Parathyroid adenoma (tissue), 2 donors: ENCODE measurements at regions not wholly inside any gene's neighbourhood (a gene's known extent, or its start where the extent isn't known, plus 50 kb on each side); places are given as distances from the start of the nearest gene placed in this dataset.

Experiments
- H2AFZ ChIP-seq: fragments of 300-600 bp; sonication (generic); one replicate; pipeline ENCODE4 v1.7.0; 2017; ENCODE audit warnings: antibody characterized with exemption, mild to moderate bottlenecking
- H3K27ac ChIP-seq: fragments of 300-600 bp; sonication (generic); one replicate; pipeline ENCODE4 v1.7.0; 2017
- H3K27me3 ChIP-seq: fragments of 300-600 bp; sonication (generic); one replicate; pipeline ENCODE4 v1.7.0; 2017; ENCODE audit warnings: low read length; ENCODE audit not compliant: control insufficient read depth, insufficient read depth
- H3K36me3 ChIP-seq: fragments of 300-600 bp; sonication (generic); one replicate; pipeline ENCODE4 v1.7.0; 2017; ENCODE audit warnings: low read length; ENCODE audit not compliant: control insufficient read depth, insufficient read depth
- H3K4me1 ChIP-seq: fragments of 300-600 bp; sonication (generic); one replicate; pipeline ENCODE4 v1.7.0; 2017; ENCODE audit warnings: control low read depth
- H3K4me2 ChIP-seq: fragments of 300-600 bp; sonication (generic); one replicate; pipeline ENCODE4 v1.7.0; 2017; ENCODE audit warnings: low read length
- H3K4me3 ChIP-seq: fragments of 300-600 bp; sonication (generic); one replicate; pipeline ENCODE4 v1.7.0; 2017; ENCODE audit warnings: low read depth, low read length
- H3K79me2 ChIP-seq: fragments of 300-600 bp; sonication (generic); one replicate; pipeline ENCODE4 v1.7.0; 2017; ENCODE audit warnings: control low read depth
- H3K9ac ChIP-seq: fragments of 300-600 bp; sonication (generic); one replicate; pipeline ENCODE4 v1.7.0; 2017; ENCODE audit warnings: mild to moderate bottlenecking
- H3K9me3 ChIP-seq: fragments of 300-600 bp; sonication (generic); one replicate; pipeline ENCODE4 v1.7.0; 2017; ENCODE audit warnings: low read length; ENCODE audit not compliant: control insufficient read depth
- CTCF ChIP-seq: fragments of 300-600 bp; sonication (generic); IDR thresholded peaks from one replicate; pipeline ENCODE4 v1.7.0; 2017; ENCODE audit warnings: antibody characterized with exemption, mild to moderate bottlenecking
- donor health status: primary hyperparathyroidism.

- Histone ChIP-seq H3K9ac (no peak overlapping the region), H3K36me3 (no peaks in the 10 kb centered on the region), H3K79me2 (no peaks in the 10 kb centered on the region), H3K27me3 (no peaks in the 10 kb centered on the region), H3K4me1 (no peaks in the 10 kb centered on the region), H2AFZ (no peak overlapping the region), H3K4me3 (no peak overlapping the region), H3K4me2 (no peak overlapping the region), H3K27ac (no peak overlapping the region), H3K9me3 (no peaks in the 10 kb centered on the region)
- TF ChIP-seq CTCF = no peak
These were observed 100.0 kb upstream of the ACTBL2 start for GRCh38 chr5:57582578-57583070.

- H3K4me1 ChIP-seq = no peaks in the 10 kb centered on the region
These were observed 99.2 kb upstream of the ACTBL2 start for GRCh38 chr5:57581772-57582171.

GRCh38 chr5:57581222-57581621 is 98.6 kb upstream of the ACTBL2 start:
- Histone ChIP-seq H3K9ac (no peak overlapping the region), H3K4me1 (no peaks in the 10 kb centered on the region), H3K4me2 (no peak overlapping the region), H3K9me3 (no peaks in the 10 kb centered on the region), H3K4me3 (no peak overlapping the region), H3K79me2 (no peaks in the 10 kb centered on the region), H2AFZ (no peak overlapping the region), H3K27ac (no peak overlapping the region), H3K27me3 (no peaks in the 10 kb centered on the region), H3K36me3 (no peaks in the 10 kb centered on the region)
- TF ChIP-seq CTCF = no peak

More at GRCh38 chr5:57581772-57582171, 99.2 kb upstream of the ACTBL2 start:
- Histone ChIP-seq H3K79me2 (no peaks in the 10 kb centered on the region), H3K27ac (no peak overlapping the region), H3K9me3 (no peaks in the 10 kb centered on the region), H3K36me3 (no peaks in the 10 kb centered on the region), H3K4me2 (no peak overlapping the region), H3K4me3 (no peak overlapping the region), H3K27me3 (no peaks in the 10 kb centered on the region), H3K9ac (no peak overlapping the region), H2AFZ (no peak overlapping the region)
- no peak for TF ChIP-seq CTCF

GRCh38 chr5:57577432-57578175 is 95.0 kb upstream of the ACTBL2 start:
- Histone ChIP-seq H3K36me3 (no peaks in the 10 kb centered on the region), H3K4me2 (no peak overlapping the region), H3K4me3 (no peak overlapping the region), H2AFZ (no peak overlapping the region), H3K4me1 (no peaks in the 10 kb centered on the region), H3K27ac (no peak overlapping the region), H3K9me3 (no peaks in the 10 kb centered on the region), H3K27me3 (no peaks in the 10 kb centered on the region), H3K9ac (no peak overlapping the region), H3K79me2 (no peaks in the 10 kb centered on the region)
- TF ChIP-seq CTCF = no peak

- TF ChIP-seq CTCF = no peak
- H3K9me3 ChIP-seq = no peaks in the 10 kb centered on the region
These were observed 93.7 kb upstream of the ACTBL2 start for GRCh38 chr5:57576317-57576716.

More at GRCh38 chr5:57576317-57576716, 93.7 kb upstream of the ACTBL2 start:
- Histone ChIP-seq H3K79me2 (no peaks in the 10 kb centered on the region), H3K4me2 (no peak overlapping the region), H3K36me3 (no peaks in the 10 kb centered on the region), H3K4me1 (no peaks in the 10 kb centered on the region), H3K4me3 (no peak overlapping the region), H3K27ac (no peak overlapping the region), H3K9ac (no peak overlapping the region), H3K27me3 (no peaks in the 10 kb centered on the region), H2AFZ (no peak overlapping the region)
